ENCODE measurements at regions not wholly inside any gene's neighbourhood (a gene's known extent, or its start where the extent isn't known, plus 50 kb on each side); places are given as distances from the start of the nearest gene placed in this dataset.
"Not testable (repeated sequence)": the region's sequence is repeated elsewhere in the genome, so short reads cannot be mapped to it uniquely, and the experiment has no call there.

- no peak for DNase-seq
Observed at GRCh38 chr16:65697521-65697920, 575.7 kb upstream of the CDH11 start.

- DNase-seq = no peak
Observed at GRCh38 chr16:65697065-65697464, 575.2 kb upstream of the CDH11 start.

GRCh38 chr16:65691846-65692245 is 570.0 kb upstream of the CDH11 start:
- DNase-seq = not testable (repeated sequence)

- no peak for DNase-seq
Observed at GRCh38 chr16:65689726-65690125, 567.9 kb upstream of the CDH11 start.

GRCh38 chr16:65688301-65688700 is 566.4 kb upstream of the CDH11 start:
- DNase-seq = no peak

GRCh38 chr16:65684230-65684629 is 562.4 kb upstream of the CDH11 start:
- no peak for DNase-seq

GRCh38 chr16:65681406-65681805 is 559.5 kb upstream of the CDH11 start:
- DNase-seq = no peak

- no peak for DNase-seq
Observed at GRCh38 chr16:65679785-65680184, 557.9 kb upstream of the CDH11 start.

- no peak for DNase-seq
Observed at GRCh38 chr16:65675161-65675560, 553.3 kb upstream of the CDH11 start.

GRCh38 chr16:65672960-65673359 is 551.1 kb upstream of the CDH11 start:
- DNase-seq = no peak

- no peak for DNase-seq
Observed at GRCh38 chr16:65671071-65671470, 549.2 kb upstream of the CDH11 start.

- no peak for DNase-seq
Observed at GRCh38 chr16:65668064-65668595, 546.3 kb upstream of the CDH11 start.

GRCh38 chr16:65667011-65667578 is 545.2 kb upstream of the CDH11 start:
- DNase-seq = no peak

GRCh38 chr16:65666132-65666941 is 544.5 kb upstream of the CDH11 start:
- no peak for DNase-seq

- DNase-seq = no peak
Observed at GRCh38 chr16:65665586-65665985, 543.7 kb upstream of the CDH11 start.

- DNase-seq = no peak
Observed at GRCh38 chr16:65663774-65664173, 541.9 kb upstream of the CDH11 start.

GRCh38 chr16:65662256-65662655 is 540.4 kb upstream of the CDH11 start:
- DNase-seq = no peak

GRCh38 chr16:65661558-65661957 is 539.7 kb upstream of the CDH11 start:
- DNase-seq = no peak

- no peak for DNase-seq
Observed at GRCh38 chr16:65660390-65660789, 538.5 kb upstream of the CDH11 start.

- DNase-seq = no peak
Observed at GRCh38 chr16:65659758-65660157, 537.9 kb upstream of the CDH11 start.

- no peak for DNase-seq
Observed at GRCh38 chr16:65658787-65659220, 536.9 kb upstream of the CDH11 start.

GRCh38 chr16:65658349-65658748 is 536.5 kb upstream of the CDH11 start:
- no peak for DNase-seq

- no peak for DNase-seq
Observed at GRCh38 chr16:65657556-65657955, 535.7 kb upstream of the CDH11 start.

- no peak for DNase-seq
Observed at GRCh38 chr16:65657071-65657494, 535.2 kb upstream of the CDH11 start.
